ENCODE measurements at regions not wholly inside any gene's neighbourhood (a gene's known extent, or its start where the extent isn't known, plus 50 kb on each side); places are given as distances from the start of the nearest gene placed in this dataset.
A peak's percentile ranks its signal among the peaks of the same experiment; 100 is the strongest.

DNA sequence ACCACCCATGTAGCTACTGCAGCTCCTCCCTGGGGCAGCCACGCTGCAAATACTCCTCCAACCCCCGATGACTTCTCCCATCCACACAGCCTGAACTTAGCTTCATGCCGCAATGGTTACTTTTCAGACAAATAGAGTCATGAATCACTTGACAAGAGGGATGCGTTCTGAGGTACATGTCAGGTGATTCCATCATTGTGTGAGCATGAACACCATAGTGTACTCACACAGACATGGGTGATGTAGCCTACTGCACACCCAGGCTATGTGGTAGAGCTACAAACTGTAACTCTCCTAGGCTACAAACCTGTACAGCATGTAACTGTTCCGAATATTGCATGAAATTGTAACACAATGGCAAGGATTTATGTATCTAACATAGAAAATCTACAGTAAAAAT is 298.5 kb upstream of the SLC35B3 start:
- Histone ChIP-seq H3K36me3 (no peaks in the 10 kb centered on the region), H3K9me3 (ENCODE audit: low read depth) (no peaks in the 10 kb centered on the region), H3K4me1 (ENCODE audit: low read depth) (peaks cover 9% of the 10 kb centered on the region), H3K27ac (no peak overlapping the region), H3K27me3 (no peaks in the 10 kb centered on the region), H3K4me3 (no peak overlapping the region)
- TF ChIP-seq, protein P1, sequence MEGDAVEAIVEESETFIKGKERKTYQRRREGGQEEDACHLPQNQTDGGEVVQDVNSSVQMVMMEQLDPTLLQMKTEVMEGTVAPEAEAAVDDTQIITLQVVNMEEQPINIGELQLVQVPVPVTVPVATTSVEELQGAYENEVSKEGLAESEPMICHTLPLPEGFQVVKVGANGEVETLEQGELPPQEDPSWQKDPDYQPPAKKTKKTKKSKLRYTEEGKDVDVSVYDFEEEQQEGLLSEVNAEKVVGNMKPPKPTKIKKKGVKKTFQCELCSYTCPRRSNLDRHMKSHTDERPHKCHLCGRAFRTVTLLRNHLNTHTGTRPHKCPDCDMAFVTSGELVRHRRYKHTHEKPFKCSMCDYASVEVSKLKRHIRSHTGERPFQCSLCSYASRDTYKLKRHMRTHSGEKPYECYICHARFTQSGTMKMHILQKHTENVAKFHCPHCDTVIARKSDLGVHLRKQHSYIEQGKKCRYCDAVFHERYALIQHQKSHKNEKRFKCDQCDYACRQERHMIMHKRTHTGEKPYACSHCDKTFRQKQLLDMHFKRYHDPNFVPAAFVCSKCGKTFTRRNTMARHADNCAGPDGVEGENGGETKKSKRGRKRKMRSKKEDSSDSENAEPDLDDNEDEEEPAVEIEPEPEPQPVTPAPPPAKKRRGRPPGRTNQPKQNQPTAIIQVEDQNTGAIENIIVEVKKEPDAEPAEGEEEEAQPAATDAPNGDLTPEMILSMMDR (IDR thresholded peaks at IDR 0.05; ENCODE audit: low read depth, low read length), result no peak
- DNase-seq (ENCODE audit: low read depth in 1 of 2, low spot score in 1 of 2), result no peak

DNA sequence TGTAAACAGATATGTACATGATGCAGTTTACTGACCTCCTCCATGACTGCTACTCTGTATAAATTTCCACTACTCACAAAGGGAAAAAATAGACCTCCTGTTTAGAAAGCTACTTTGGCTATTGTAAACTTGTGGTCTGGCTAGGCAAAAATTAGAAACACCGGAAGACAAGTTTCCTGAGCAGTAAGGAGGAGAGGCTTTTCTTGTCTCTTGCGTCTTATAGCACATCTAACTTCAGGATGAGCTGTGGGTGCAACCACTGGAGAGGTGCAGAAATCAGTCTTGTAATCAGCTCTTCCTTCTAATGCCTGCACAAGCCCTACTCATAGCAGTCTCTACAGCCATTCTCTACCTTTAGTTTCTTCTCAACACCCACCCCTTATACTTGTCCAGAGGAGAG is 296.5 kb upstream of the SLC35B3 start:
- no peaks in the 10 kb centered on the region for H3K36me3 ChIP-seq
- H3K9me3 ChIP-seq (ENCODE audit: low read depth), result no peaks in the 10 kb centered on the region
- DNase-seq (ENCODE audit: low read depth in 1 of 2, low spot score in 1 of 2), result no peak
- no peaks in the 10 kb centered on the region for H3K27me3 ChIP-seq
- peaks cover 7% of the 10 kb centered on the region for H3K4me1 ChIP-seq (ENCODE audit: low read depth)
- TF ChIP-seq, protein P1 (IDR thresholded peaks at IDR 0.05; ENCODE audit: low read depth, low read length), result no peak
- H3K4me3 ChIP-seq, result no peak overlapping the region
- H3K27ac ChIP-seq, result no peak overlapping the region

DNA sequence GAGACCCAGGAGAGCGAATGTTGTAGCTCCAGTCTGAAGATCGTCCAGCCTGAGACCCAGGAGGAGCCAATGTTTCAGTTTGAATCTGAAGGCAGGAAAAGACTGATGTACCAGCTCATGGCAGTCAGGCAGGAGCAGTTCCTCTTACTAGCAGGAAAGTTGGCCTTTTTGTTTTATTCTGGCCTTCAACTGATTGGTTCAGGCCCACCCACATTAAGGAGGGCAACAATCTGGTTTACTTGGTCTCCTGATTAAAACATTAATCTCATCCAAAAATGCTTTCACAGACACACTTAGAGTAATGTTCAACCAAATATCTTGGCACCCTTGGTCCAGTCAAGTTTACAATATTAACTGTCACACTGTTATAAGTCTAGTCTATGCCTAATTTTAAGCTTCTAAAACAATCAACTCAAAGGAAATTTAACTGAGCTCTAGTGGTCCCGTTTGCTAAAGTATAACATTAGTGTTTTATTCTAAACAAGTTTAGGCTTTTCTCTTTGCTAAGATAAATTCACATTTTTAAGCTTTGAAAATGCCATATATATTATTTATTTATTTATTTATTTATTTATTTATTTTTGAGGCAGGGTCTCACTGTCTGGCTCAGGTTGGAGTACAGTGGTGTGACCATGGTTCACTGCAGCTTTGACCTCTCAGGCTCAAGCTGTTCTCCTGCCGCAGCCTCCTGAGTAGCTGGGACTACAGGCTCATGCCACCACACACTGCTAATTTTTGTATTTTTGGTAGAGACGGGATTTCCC is 275.5 kb upstream of the SLC35B3 start:
- no peak overlapping the region for H3K4me3 ChIP-seq
- H3K27me3 ChIP-seq, result no peaks in the 10 kb centered on the region
- DNase-seq (ENCODE audit: low read depth in 1 of 2, low spot score in 1 of 2), result no peak
- TF ChIP-seq, protein P1 (IDR thresholded peaks at IDR 0.05; ENCODE audit: low read depth, low read length), result no peak
- peaks cover 3% of the 10 kb centered on the region for H3K4me1 ChIP-seq (ENCODE audit: low read depth)
- no peak overlapping the region for H3K27ac ChIP-seq
- no peaks in the 10 kb centered on the region for H3K9me3 ChIP-seq (ENCODE audit: low read depth)
- H3K36me3 ChIP-seq, result no peaks in the 10 kb centered on the region

DNA sequence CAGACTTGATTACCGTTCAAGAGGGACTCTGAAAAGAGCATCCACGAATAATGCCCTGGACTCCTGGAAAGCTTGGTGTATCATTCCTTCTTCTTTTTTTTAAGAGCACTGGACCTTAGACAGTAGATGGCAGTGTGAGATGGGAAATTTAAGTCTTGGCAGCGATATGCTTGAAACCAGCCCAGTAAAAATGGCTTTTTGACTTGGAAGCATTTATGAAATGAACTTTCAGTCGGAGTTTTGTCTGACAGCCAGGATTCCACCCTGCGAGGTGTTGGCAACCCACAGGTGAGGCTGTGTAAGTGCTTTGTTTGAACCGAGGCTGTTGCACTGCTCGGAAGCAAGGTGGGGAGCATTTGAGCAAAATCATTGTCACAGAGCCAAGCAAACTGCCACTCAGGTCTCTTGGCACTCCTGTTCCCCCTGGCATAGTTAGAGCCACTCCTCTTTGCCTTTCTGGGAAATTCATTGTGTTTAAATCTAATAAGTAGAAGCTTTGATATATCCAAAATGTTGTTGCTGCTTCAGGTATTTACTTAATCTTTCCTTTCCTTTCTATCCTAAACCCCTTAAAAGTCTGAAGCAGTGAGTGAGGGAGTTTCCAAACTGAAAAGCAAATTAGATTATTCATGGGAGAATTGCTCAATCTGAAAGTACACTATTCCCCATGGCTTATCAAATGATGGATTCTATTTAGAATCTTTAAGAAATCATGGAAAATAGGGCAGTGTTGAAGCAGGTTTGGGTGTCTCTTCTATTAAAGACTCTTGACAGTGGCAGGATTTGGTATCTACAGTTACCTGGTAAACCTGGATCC is 272.8 kb upstream of the SLC35B3 start:
- peak in 1 of 2 donors; percentile 52 for DNase-seq (ENCODE audit: low read depth in 1 of 2, low spot score in 1 of 2)
- Histone ChIP-seq H3K27ac (no peak overlapping the region), H3K36me3 (no peaks in the 10 kb centered on the region)

DNA sequence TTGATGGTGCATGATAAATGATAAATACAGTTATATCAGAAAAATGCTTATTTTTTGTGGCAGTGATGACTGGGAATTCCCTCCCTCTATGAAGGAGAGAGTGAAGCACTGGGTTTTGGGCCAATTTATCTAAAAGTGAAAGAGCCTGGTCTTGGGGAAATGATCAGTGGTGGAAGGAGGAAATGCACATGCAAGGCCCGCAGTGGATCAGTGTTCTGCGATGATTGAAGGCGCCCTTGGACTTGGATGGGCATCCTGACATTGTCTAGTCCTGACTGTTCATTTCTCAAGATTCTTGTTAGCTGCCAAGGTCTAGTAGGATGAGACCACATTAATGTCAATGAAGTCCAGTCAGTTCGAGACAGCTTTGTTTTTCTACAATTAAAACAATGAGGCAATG is 272.0 kb upstream of the SLC35B3 start:
- Histone ChIP-seq H3K27ac (no peak overlapping the region), H3K9me3 (ENCODE audit: low read depth) (no peaks in the 10 kb centered on the region), H3K27me3 (no peaks in the 10 kb centered on the region), H3K4me3 (no peak overlapping the region), H3K4me1 (ENCODE audit: low read depth) (no peaks in the 10 kb centered on the region), H3K36me3 (no peaks in the 10 kb centered on the region)
- DNase-seq (ENCODE audit: low read depth in 1 of 2, low spot score in 1 of 2), result no peak
- TF ChIP-seq, protein P1 (IDR thresholded peaks at IDR 0.05; ENCODE audit: low read depth, low read length), result no peak

More for the DNA sequence above, 272.8 kb upstream of the SLC35B3 start:
- Histone ChIP-seq H3K4me3 (no peak overlapping the region), H3K27me3 (no peaks in the 10 kb centered on the region), H3K9me3 (ENCODE audit: low read depth) (no peaks in the 10 kb centered on the region), H3K4me1 (ENCODE audit: low read depth) (no peaks in the 10 kb centered on the region)
- TF ChIP-seq, protein P1 (IDR thresholded peaks at IDR 0.05; ENCODE audit: low read depth, low read length), result no peak
